WTC11 (cell line): ENCODE measurements at regions not wholly inside any gene's neighbourhood (a gene's known extent, or its start where the extent isn't known, plus 50 kb on each side); places are given as distances from the start of the nearest gene placed in this dataset.

Experiments
- ATAC-seq: fragments of 200-7000 bp; cut with Tn5 transposase; 2 replicates; pipeline ENCODE4 v1.10.0; 2021; ENCODE audit warnings: mild to moderate bottlenecking, moderate library complexity
- CTCF ChIA-PET: fragments of 300-600 bp; sonication (Branson Sonifier 250); formaldehyde crosslinking; loops from one replicate; lab custom pipeline; 2021; ENCODE audit warnings: antibody characterized with exemption; lab: Charles Lee
- POLR2A ChIA-PET: fragments of 350-600 bp; sonication (Branson Sonifier 250); formaldehyde crosslinking; loops from one replicate; lab custom pipeline; 2021; ENCODE audit warnings: antibody characterized with exemption; lab: Charles Lee
- DNase-seq: peaks from one replicate; pipeline ENCODE4 v3.0.0; 2021; ENCODE audit warnings: low spot score
- H3K27ac Mint-ChIP-seq: 2 replicates; pipeline ENCODE4 v1.8.0; 2021; ENCODE audit warnings: mixed read lengths
- H3K27me3 Mint-ChIP-seq: 2 replicates; pipeline ENCODE4 v1.8.0; 2021; ENCODE audit warnings: low read depth, mild to moderate bottlenecking, moderate library complexity, mixed read lengths
- H3K36me3 Mint-ChIP-seq: 2 replicates; pipeline ENCODE4 v1.8.0; 2021; ENCODE audit warnings: mixed read lengths
- H3K4me1 Mint-ChIP-seq: 2 replicates; pipeline ENCODE4 v1.8.0; 2022; ENCODE audit warnings: mixed read lengths
- H3K4me3 Mint-ChIP-seq: 2 replicates; pipeline ENCODE4 v1.8.0; 2021; ENCODE audit warnings: mild to moderate bottlenecking, moderate library complexity, mixed read lengths
- H3K9me3 Mint-ChIP-seq: 2 replicates; pipeline ENCODE4 v1.8.0; 2021; ENCODE audit warnings: mixed read lengths
- AFF4 ChIP-seq: sonication (generic); formaldehyde crosslinking; IDR thresholded peaks from 2 replicates; pipeline ENCODE4 v1.8.1; 2023; ENCODE audit warnings: mild to moderate bottlenecking, missing genetic modification reagents, borderline replicate concordance
- ARID4B ChIP-seq: sonication (generic); formaldehyde crosslinking; IDR thresholded peaks from 2 replicates; pipeline ENCODE4 v1.8.0; 2023; ENCODE audit warnings: missing genetic modification reagents, mild to moderate bottlenecking, borderline replicate concordance
- ETV6 ChIP-seq: sonication (generic); formaldehyde crosslinking; IDR thresholded peaks from 2 replicates; pipeline ENCODE4 v1.8.1; 2022; ENCODE audit warnings: mild to moderate bottlenecking, missing genetic modification reagents
- FOXP4 ChIP-seq: sonication (generic); formaldehyde crosslinking; IDR thresholded peaks from 2 replicates; pipeline ENCODE4 v1.8.0; 2022; ENCODE audit warnings: mild to moderate bottlenecking, missing genetic modification reagents
- NR2C2 ChIP-seq: sonication (generic); formaldehyde crosslinking; IDR thresholded peaks from 2 replicates; pipeline ENCODE4 v1.8.0; 2022; ENCODE audit warnings: mild to moderate bottlenecking, missing genetic modification reagents
- PRDM15 ChIP-seq: sonication (generic); formaldehyde crosslinking; IDR thresholded peaks from 2 replicates; pipeline ENCODE4 v1.8.0; 2022; ENCODE audit warnings: missing genetic modification reagents
- ZNF281 ChIP-seq: sonication (generic); formaldehyde crosslinking; IDR thresholded peaks from 2 replicates; pipeline ENCODE4 v1.8.0; 2023; ENCODE audit warnings: mild to moderate bottlenecking, missing genetic modification reagents
- ZNF317 ChIP-seq: sonication (generic); formaldehyde crosslinking; IDR thresholded peaks from 2 replicates; pipeline ENCODE4 v1.8.1; 2023; ENCODE audit warnings: low read depth, mild to moderate bottlenecking, moderate library complexity, missing genetic modification reagents, borderline replicate concordance

- TF ChIP-seq AFF4 (CRISPR knock-in tag) (no peak), NR2C2 (no peak)
Observed at GRCh38 chr7:51961804-51962203, 645.2 kb upstream of the COBL start (continued).

- TF ChIP-seq ZNF281 (CRISPR knock-in tag) = no peak
- TF ChIP-seq FOXP4 = no peak
- no peak for TF ChIP-seq ZNF317 (CRISPR knock-in tag)
- no peak for TF ChIP-seq ARID4B (CRISPR knock-in tag)
- TF ChIP-seq PRDM15 (CRISPR knock-in tag) = no peak
- TF ChIP-seq ETV6 = no peak
- DNase-seq = no peak
- peak overlapping the region; percentile 29 for H3K4me3 Mint-ChIP-seq
Observed at GRCh38 chr7:51950813-51951212, 634.2 kb upstream of the COBL start.

More at GRCh38 chr7:51950813-51951212, 634.2 kb upstream of the COBL start:
- peaks cover 13% of the 10 kb centered on the region for H3K9me3 Mint-ChIP-seq
- 0 out of 2 replicates have a peak, but pooled peaks have one; percentile 10 for ATAC-seq
- H3K27ac Mint-ChIP-seq = peak overlapping the region; percentile 71
- POLR2A ChIA-PET = no interaction called here
- H3K4me1 Mint-ChIP-seq = peaks cover 66% of the 10 kb centered on the region
- peaks cover 16% of the 10 kb centered on the region for H3K36me3 Mint-ChIP-seq
- no peaks in the 10 kb centered on the region for H3K27me3 Mint-ChIP-seq
- CTCF ChIA-PET = interaction anchor here (0.7 kb wide), 1 partner anchor 67 kb away, joined by 4 read pairs; no protein-coding TSS in a partner anchor
